Activated CD4-positive, alpha-beta T cell treated with anti-CD3 and anti-CD28 coated beads for 36 hours (primary cell): ENCODE measurements at regions not wholly inside any gene's neighbourhood (a gene's known extent, or its start where the extent isn't known, plus 50 kb on each side); places are given as distances from the start of the nearest gene placed in this dataset.

Experiments
- ATAC-seq: fragments of 200-7000 bp; cut with Tn5 transposase; one replicate; pipeline ENCODE4 v1.10.0; 2021; ENCODE audit warnings: mild to moderate bottlenecking, moderate library complexity
- CTCF ChIA-PET: fragments of 350-600 bp; sonication (Branson Sonifier 250); formaldehyde crosslinking; loops from one replicate; lab custom pipeline; 2021; ENCODE audit warnings: antibody characterized with exemption; lab: Charles Lee
- POLR2A ChIA-PET: fragments of 350-600 bp; sonication (Branson Sonifier 250); formaldehyde crosslinking; loops from one replicate; lab custom pipeline; 2021; ENCODE audit warnings: antibody characterized with exemption, inconsistent platforms; lab: Charles Lee
- DNase-seq: peaks from one replicate; pipeline ENCODE4 v3.0.0-alpha.2; 2020
- H3K27ac Mint-ChIP-seq: one replicate; pipeline ENCODE4 v1.8.0; 2021; ENCODE audit warnings: mixed read lengths
- H3K27me3 Mint-ChIP-seq: one replicate; pipeline ENCODE4 v1.8.0; 2021; ENCODE audit warnings: mixed read lengths
- H3K36me3 Mint-ChIP-seq: one replicate; pipeline ENCODE4 v1.8.0; 2021; ENCODE audit warnings: low read depth, mixed read lengths
- H3K4me1 Mint-ChIP-seq: one replicate; pipeline ENCODE4 v1.8.0; 2021; ENCODE audit warnings: mixed read lengths
- H3K4me3 Mint-ChIP-seq: one replicate; pipeline ENCODE4 v1.8.0; 2021; ENCODE audit warnings: mild to moderate bottlenecking, moderate library complexity, mixed read lengths
- H3K9me3 Mint-ChIP-seq: one replicate; pipeline ENCODE4 v1.8.0; 2021; ENCODE audit warnings: low read depth, mixed read lengths
- intact Hi-C, 2 experiments: fragments of 100-400 bp; cut with DNase I in 1 of 2; cut with micrococcal nuclease in 1 of 2; formaldehyde crosslinking; loops; one replicate each; pipeline versions ENCODE4 v1.14.2 to v1.15.1; 2022 to 2024; cut with DNase I, micrococcal nuclease

DNA sequence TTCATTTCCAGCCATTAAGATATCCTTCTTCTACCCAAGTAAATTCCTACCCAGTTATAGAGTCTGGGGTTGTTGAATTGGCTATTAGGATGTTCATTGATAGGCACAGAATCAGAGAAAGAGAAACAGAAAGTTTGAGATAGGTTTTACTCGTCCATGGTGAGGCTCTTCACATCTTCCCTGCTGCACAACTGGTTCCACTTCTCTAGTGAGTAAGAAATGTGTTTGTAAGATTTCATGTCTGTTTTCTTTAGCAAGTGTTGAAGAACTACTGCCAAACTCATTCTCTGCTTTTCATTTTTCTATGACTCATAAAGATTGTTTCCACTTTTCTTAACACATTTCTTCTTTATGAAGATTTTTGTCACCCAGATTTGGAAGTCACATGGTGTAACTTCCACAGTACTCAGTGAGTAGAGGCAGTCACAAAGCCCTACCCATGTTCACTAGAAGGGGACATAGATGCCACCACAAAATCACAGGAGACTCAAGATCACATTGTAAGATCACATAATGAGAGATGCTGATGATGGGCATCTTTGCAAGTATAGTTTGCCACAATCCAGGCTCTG is 152.3 kb downstream of the SNX7 start:
- peak overlapping the region; percentile 39 for H3K27ac Mint-ChIP-seq
- H3K36me3 Mint-ChIP-seq = peaks cover 3% of the 10 kb centered on the region
- no peak overlapping the region for H3K4me3 Mint-ChIP-seq
- DNase-seq (peak; percentile 18), ATAC-seq (peak; percentile 94)
- H3K9me3 Mint-ChIP-seq = peaks cover 8% of the 10 kb centered on the region
- H3K4me1 Mint-ChIP-seq = peaks cover 12% of the 10 kb centered on the region
- intact Hi-C loops = loop anchor here in 1 of 2 experiments (1.0 kb wide), 1 partner anchor 57 kb away; no protein-coding TSS in a partner anchor
- ChIA-PET CTCF (no interaction called here), POLR2A (no interaction called here)
- no peaks in the 10 kb centered on the region for H3K27me3 Mint-ChIP-seq

DNA sequence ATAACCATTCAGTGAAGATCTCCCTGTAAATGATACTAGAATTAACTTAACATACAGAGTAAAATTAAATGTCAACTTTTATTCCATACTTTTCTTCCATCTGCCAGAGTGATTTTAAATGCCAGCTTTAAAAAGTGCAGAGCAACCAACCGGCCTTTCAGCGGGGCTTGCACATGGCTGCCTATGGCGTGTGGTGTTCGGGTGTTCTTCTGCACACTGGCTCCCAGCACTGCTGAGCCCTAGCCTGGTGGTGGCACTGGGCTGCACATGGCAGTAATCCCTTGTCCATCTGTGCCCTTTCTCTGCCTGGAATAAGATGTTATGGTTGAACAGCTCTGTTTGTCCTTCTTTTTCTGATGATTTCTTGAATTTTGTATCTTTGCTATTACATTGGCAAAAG is 156.3 kb downstream of the SNX7 start:
- CTCF ChIA-PET = interaction anchor here (0.9 kb wide), 1 partner anchor 24 kb away, joined by 3 read pairs; no protein-coding TSS in a partner anchor
- peaks cover 12% of the 10 kb centered on the region for H3K4me1 Mint-ChIP-seq
- no peak for DNase-seq
- H3K27ac Mint-ChIP-seq = no peak overlapping the region
- intact Hi-C loops = no loop called here
- H3K4me3 Mint-ChIP-seq = no peak overlapping the region
- H3K36me3 Mint-ChIP-seq = no peaks in the 10 kb centered on the region
- no peak for ATAC-seq
- H3K9me3 Mint-ChIP-seq = no peaks in the 10 kb centered on the region
- H3K27me3 Mint-ChIP-seq = no peaks in the 10 kb centered on the region
- POLR2A ChIA-PET = no interaction called here

DNA sequence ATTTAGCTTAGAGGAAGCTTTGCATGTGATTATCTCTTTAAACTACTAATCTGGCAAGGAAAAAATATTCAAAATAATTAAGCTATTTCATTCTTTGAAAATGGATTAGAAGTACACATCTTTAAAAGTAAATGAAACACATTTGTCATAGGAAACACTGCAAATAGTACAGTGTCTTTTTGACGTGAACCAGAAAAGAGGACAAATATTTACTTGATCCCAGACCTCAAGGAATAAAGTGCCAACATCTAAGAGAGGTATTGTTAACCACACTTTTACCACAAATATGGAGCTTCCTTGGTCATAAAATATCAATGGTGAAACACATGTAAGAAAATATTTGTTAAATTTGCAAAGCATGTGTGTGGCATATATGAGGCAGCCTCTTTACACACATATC is 159.9 kb downstream of the SNX7 start:
- intact Hi-C loops = loop anchor here in 1 of 2 experiments (10.0 kb wide), 1 partner anchor 57 kb away; no protein-coding TSS in a partner anchor
- ChIA-PET POLR2A (no interaction called here), CTCF (interaction anchor here (1.1 to 1.3 kb wide), 2 partner anchors 14 to 28 kb away, joined by 3 to 5 read pairs; no protein-coding TSS in a partner anchor)
- Mint-ChIP-seq H3K4me1 (no peaks in the 10 kb centered on the region), H3K9me3 (no peaks in the 10 kb centered on the region), H3K27ac (no peak overlapping the region), H3K36me3 (no peaks in the 10 kb centered on the region), H3K4me3 (no peak overlapping the region), H3K27me3 (no peaks in the 10 kb centered on the region)
- ATAC-seq (no peak), DNase-seq (no peak)

DNA sequence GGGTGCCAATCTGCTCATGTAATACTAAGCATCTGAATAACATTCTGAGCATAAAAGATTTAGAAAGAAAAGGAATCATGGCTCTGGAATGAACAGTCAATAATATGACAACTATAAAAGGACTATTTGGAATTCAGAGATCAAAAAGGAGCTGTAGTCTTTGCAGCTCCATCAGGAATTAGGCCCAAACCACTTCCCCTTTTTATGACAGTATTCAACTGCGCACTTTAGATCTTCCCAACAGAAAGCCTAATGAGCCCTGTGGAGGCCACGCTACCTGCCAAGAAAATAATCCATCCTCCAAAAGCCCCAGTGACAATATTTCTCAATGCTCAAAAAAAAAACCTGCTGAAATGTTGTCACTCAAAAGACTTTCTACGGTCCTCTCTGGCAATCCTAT is 163.2 kb downstream of the SNX7 start:
- no peak for ATAC-seq
- Mint-ChIP-seq H3K4me1 (no peaks in the 10 kb centered on the region), H3K27ac (no peak overlapping the region), H3K27me3 (no peaks in the 10 kb centered on the region), H3K36me3 (peaks cover 2% of the 10 kb centered on the region), H3K9me3 (peaks cover under 1% of the 10 kb centered on the region), H3K4me3 (no peak overlapping the region)
- no peak for DNase-seq
- ChIA-PET CTCF (interaction anchor here (1.0 kb wide), 1 partner anchor 78 kb away, joined by 3 read pairs; no protein-coding TSS in a partner anchor), POLR2A (no interaction called here)
- intact Hi-C loops = loop anchor here in 1 of 2 experiments (10.0 kb wide), 1 partner anchor 60 kb away; no protein-coding TSS in a partner anchor

DNA sequence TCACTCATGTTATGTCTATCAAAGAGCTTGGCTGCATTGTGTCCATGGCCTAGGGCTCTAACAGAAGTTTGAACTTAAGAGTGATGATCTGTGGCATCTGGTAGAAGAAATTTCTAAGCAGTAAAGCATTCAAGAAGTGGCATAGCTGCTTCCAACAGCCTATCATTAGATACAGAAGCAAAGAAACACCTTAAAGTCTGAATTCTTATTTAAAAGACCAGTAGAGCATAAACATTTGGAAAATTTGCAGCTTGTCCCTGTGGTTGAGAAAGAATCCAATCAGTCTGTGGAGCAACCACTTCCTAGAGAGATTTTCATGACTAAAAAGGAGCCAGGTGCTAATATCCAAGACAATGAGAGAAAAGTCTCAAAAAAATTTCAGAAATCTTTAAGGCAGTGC is 165.5 kb downstream of the SNX7 start:
- no peaks in the 10 kb centered on the region for H3K27me3 Mint-ChIP-seq
- DNase-seq = no peak
- H3K4me3 Mint-ChIP-seq = no peak overlapping the region
- ChIA-PET CTCF (interaction anchor here (1.0 kb wide), 2 partner anchors 33 to 36 kb away, joined by 3 read pairs; no protein-coding TSS in a partner anchor), POLR2A (no interaction called here)
- no peak overlapping the region for H3K27ac Mint-ChIP-seq
- no peak for ATAC-seq
- peaks cover 5% of the 10 kb centered on the region for H3K9me3 Mint-ChIP-seq
- H3K4me1 Mint-ChIP-seq = no peaks in the 10 kb centered on the region
- H3K36me3 Mint-ChIP-seq = peaks cover 4% of the 10 kb centered on the region
- intact Hi-C loops = loop anchor here in 1 of 2 experiments (10.0 kb wide), 1 partner anchor 62 kb away; no protein-coding TSS in a partner anchor

DNA sequence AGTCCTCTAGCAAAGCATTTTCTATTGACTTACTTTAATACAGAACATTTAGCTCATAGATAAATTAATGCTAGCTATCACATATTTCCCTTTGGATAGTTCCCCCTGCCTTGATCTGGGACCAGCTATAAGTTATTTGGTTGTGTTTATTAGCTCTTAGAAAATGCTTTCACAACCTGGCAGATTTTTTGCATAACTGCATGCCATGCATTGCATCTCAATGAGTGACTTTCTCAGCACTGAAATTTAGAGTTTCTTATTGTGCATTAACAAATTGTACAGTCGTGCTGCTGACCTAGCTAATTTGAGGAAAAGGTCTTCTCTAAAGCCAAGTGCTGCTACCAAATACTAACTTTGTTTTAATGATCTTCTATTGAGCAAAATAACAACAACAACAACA is 164.8 kb downstream of the PLPPR5 start:
- H3K4me1 Mint-ChIP-seq = peaks cover 22% of the 10 kb centered on the region
- intact Hi-C loops = no loop called here
- no peaks in the 10 kb centered on the region for H3K27me3 Mint-ChIP-seq
- DNase-seq (no peak), ATAC-seq (no peak)
- no peak overlapping the region for H3K4me3 Mint-ChIP-seq
- POLR2A ChIA-PET = interaction anchor here (0.5 kb wide), 1 partner anchor 274 kb away, joined by 4 read pairs; no protein-coding TSS in a partner anchor
- H3K27ac Mint-ChIP-seq = no peak overlapping the region
- CTCF ChIA-PET = interaction anchor here (0.9 kb wide), 1 partner anchor 10 kb away, joined by 3 read pairs; no protein-coding TSS in a partner anchor
- H3K36me3 Mint-ChIP-seq = no peaks in the 10 kb centered on the region
- no peaks in the 10 kb centered on the region for H3K9me3 Mint-ChIP-seq
